Fibroblast of skin of left quadriceps (primary cell): ENCODE measurements at regions not wholly inside any gene's neighbourhood (a gene's known extent, or its start where the extent isn't known, plus 50 kb on each side); places are given as distances from the start of the nearest gene placed in this dataset.

Experiments used
- DNase-seq, 2 experiments: peaks; one replicate each; pipeline ENCODE4 v3.0.0-alpha.2; 2013; ENCODE audit warnings: low read depth in 2 of 2

- DNase-seq: no peak
These were observed 332.0 kb upstream of the SLCO3A1 start for GRCh38 chr15:91521548-91521947.

GRCh38 chr15:91521996-91522395 lies 331.5 kb upstream of the SLCO3A1 start:
- DNase-seq: peak; percentile 73 to 74

GRCh38 chr15:91522605-91523332 lies 330.7 kb upstream of the SLCO3A1 start:
- DNase-seq: peak; percentile 62 to 64

- no peak for DNase-seq
These were observed 329.9 kb upstream of the SLCO3A1 start for GRCh38 chr15:91523596-91523995.

GRCh38 chr15:91524534-91524933 lies 329.0 kb upstream of the SLCO3A1 start:
- no peak for DNase-seq

- no peak for DNase-seq
These were observed 327.8 kb upstream of the SLCO3A1 start for GRCh38 chr15:91525751-91526150.

GRCh38 chr15:91526424-91526823 lies 327.1 kb upstream of the SLCO3A1 start:
- no peak for DNase-seq

GRCh38 chr15:91528801-91529200 lies 324.7 kb upstream of the SLCO3A1 start:
- no peak for DNase-seq

GRCh38 chr15:91529534-91529933 lies 324.0 kb upstream of the SLCO3A1 start:
- no peak for DNase-seq

- DNase-seq: no peak
These were observed 323.2 kb upstream of the SLCO3A1 start for GRCh38 chr15:91530279-91530678.

GRCh38 chr15:91530956-91531582 lies 322.4 kb upstream of the SLCO3A1 start:
- no peak for DNase-seq

- DNase-seq: no peak
These were observed 319.3 kb upstream of the SLCO3A1 start for GRCh38 chr15:91534235-91534634.

- DNase-seq: no peak
These were observed 318.5 kb upstream of the SLCO3A1 start for GRCh38 chr15:91534976-91535375.

- no peak for DNase-seq
These were observed 317.5 kb upstream of the SLCO3A1 start for GRCh38 chr15:91535856-91536500.

- DNase-seq: no peak
These were observed 315.7 kb upstream of the SLCO3A1 start for GRCh38 chr15:91537856-91538255.

GRCh38 chr15:91538782-91539181 lies 314.7 kb upstream of the SLCO3A1 start:
- no peak for DNase-seq

- no peak for DNase-seq
These were observed 312.2 kb upstream of the SLCO3A1 start for GRCh38 chr15:91541286-91541685.

GRCh38 chr15:91542226-91542625 lies 311.3 kb upstream of the SLCO3A1 start:
- DNase-seq: no peak

- DNase-seq: no peak
These were observed 306.2 kb upstream of the SLCO3A1 start for GRCh38 chr15:91547356-91547755.

GRCh38 chr15:91548549-91548948 lies 305.0 kb upstream of the SLCO3A1 start:
- no peak for DNase-seq

- DNase-seq: no peak
These were observed 303.9 kb upstream of the SLCO3A1 start for GRCh38 chr15:91549581-91549980.

GRCh38 chr15:91552555-91552954 lies 301.0 kb upstream of the SLCO3A1 start:
- no peak for DNase-seq
